Gastrocnemius medialis (tissue), 4 donors: ENCODE measurements at regions not wholly inside any gene's neighbourhood (a gene's known extent, or its start where the extent isn't known, plus 50 kb on each side); places are given as distances from the start of the nearest gene placed in this dataset.

Experiments
- POLR2A ChIP-seq, 2 donors: fragments of 450-650 bp; IDR thresholded peaks; one replicate each; pipeline ENCODE4 v1.6.1; 2017; ENCODE audit warnings: antibody characterized with exemption in 2 of 2, mild to moderate bottlenecking in 2 of 2, moderate library complexity in 2 of 2
- TF ChIP-seq, protein P1 (sequence below), 5 experiments: fragments of 450-650 bp in 3 of 5; fragments of 200-600 bp in 2 of 5; sonication (generic) in 2 of 5; IDR thresholded peaks in 4 of 5; conservative IDR thresholded peaks in 1 of 5; 1 replicate in 4 of 5; 2 replicates in 1 of 5; pipeline ENCODE4 v1.5.1; 2016 to 2019; ENCODE audit warnings: antibody characterized with exemption in 5 of 5, mild to moderate bottlenecking in 3 of 5, moderate library complexity in 3 of 5

DNA sequence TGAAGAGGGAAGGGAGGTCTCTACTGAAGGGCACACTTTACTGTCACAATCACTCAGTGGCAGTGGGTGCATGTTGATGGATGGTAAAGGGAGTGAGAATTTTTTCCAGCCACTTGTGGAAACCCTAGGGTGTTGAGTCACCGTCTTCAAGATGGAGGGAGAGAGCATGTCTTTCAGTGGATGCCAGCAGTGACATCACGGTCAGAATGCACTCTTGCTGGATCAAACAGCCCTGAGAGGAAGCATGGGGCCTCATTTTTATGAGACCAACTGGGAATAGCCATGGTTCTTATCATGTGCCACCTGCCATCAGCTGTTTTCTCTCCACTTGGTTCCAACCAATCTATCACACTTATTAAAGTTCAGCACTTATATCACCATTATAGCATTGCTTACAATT, 182.5 kb downstream of the KCNRG start:
- TF ChIP-seq, protein P1, sequence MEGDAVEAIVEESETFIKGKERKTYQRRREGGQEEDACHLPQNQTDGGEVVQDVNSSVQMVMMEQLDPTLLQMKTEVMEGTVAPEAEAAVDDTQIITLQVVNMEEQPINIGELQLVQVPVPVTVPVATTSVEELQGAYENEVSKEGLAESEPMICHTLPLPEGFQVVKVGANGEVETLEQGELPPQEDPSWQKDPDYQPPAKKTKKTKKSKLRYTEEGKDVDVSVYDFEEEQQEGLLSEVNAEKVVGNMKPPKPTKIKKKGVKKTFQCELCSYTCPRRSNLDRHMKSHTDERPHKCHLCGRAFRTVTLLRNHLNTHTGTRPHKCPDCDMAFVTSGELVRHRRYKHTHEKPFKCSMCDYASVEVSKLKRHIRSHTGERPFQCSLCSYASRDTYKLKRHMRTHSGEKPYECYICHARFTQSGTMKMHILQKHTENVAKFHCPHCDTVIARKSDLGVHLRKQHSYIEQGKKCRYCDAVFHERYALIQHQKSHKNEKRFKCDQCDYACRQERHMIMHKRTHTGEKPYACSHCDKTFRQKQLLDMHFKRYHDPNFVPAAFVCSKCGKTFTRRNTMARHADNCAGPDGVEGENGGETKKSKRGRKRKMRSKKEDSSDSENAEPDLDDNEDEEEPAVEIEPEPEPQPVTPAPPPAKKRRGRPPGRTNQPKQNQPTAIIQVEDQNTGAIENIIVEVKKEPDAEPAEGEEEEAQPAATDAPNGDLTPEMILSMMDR (IDR thresholded peaks at IDR 0.05 in 4 of 5, conservative IDR thresholded peaks at IDR 0.05 in 1 of 5) = no peak
- TF ChIP-seq POLR2A (IDR thresholded peaks at IDR 0.05) = no peak
